ENCODE measurements at regions not wholly inside any gene's neighbourhood (a gene's known extent, or its start where the extent isn't known, plus 50 kb on each side); places are given as distances from the start of the nearest gene placed in this dataset.

GRCh38 chr1:166354406-166354805, 187.6 kb upstream of the FAM78B start:
- Histone ChIP-seq H3K36me3 (ENCODE audit: control insufficient read depth, insufficient read depth, low read length, severe bottlenecking) (no peaks in the 10 kb centered on the region), H3K9me3 (ENCODE audit: control insufficient read depth, low read length) (no peaks in the 10 kb centered on the region), H3K4me3 (ENCODE audit: low read length) (no peak overlapping the region), H3K9ac (ENCODE audit: low read length) (no peak overlapping the region), H3K4me1 (ENCODE audit: control insufficient read depth, insufficient read depth, low read length) (no peaks in the 10 kb centered on the region), H3K27me3 (replicated peaks; ENCODE audit: control insufficient read depth, insufficient read depth, low read length) (no peaks in the 10 kb centered on the region)
- no peak for DNase-seq (ENCODE audit: low read depth)

DNA sequence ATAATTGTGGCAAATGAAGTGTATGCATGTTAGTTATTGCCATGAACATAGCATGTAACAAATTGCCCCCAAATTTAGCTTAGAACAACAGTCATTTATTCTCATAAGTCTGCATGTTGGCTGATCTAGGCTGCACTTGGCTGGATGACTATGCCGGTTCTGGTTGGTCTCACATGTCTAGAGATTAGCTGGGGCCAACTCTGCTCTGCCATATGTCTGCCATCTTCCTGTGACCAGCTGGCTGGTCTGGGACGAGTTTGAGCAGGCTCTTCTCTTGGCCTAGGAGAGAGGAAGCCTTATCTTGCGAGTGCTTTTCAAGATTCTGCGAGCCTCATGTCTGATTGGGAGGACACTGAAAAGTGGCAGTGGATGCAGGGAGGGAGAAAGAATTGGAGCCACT, 198.3 kb upstream of the FAM78B start:
- peaks cover 2% of the 10 kb centered on the region for H3K9me3 ChIP-seq (ENCODE audit: control insufficient read depth, low read length)
- no peak overlapping the region for H3K9ac ChIP-seq (ENCODE audit: low read length)
- no peak overlapping the region for H3K4me3 ChIP-seq (ENCODE audit: low read length)
- DNase-seq (ENCODE audit: low read depth) = no peak
- no peaks in the 10 kb centered on the region for H3K36me3 ChIP-seq (ENCODE audit: control insufficient read depth, insufficient read depth, low read length, severe bottlenecking)
- no peaks in the 10 kb centered on the region for H3K27me3 ChIP-seq (replicated peaks; ENCODE audit: control insufficient read depth, insufficient read depth, low read length)
- H3K4me1 ChIP-seq (ENCODE audit: control insufficient read depth, insufficient read depth, low read length) = no peaks in the 10 kb centered on the region

DNA sequence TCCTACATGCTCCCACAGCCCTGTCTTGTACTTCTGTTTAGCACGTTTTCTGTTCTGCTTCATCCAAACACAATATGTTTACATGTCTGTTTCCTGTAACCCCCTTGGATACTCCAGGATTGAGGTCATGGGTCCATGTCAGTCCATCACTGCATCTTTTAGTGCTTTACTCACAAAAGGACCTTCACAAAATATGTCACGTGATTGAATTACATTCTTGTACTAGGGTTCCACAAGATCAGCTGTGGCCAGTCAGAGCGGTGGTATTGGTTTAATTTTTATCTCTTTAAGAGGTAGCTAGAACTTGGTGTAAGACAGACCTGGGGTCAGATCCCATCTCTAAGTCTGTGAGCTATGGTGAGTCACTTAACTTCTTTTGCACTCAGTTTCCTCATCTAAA, 201.2 kb upstream of the FAM78B start:
- no peaks in the 10 kb centered on the region for H3K4me1 ChIP-seq (ENCODE audit: control insufficient read depth, insufficient read depth, low read length)
- no peaks in the 10 kb centered on the region for H3K27me3 ChIP-seq (replicated peaks; ENCODE audit: control insufficient read depth, insufficient read depth, low read length)
- H3K9ac ChIP-seq (ENCODE audit: low read length) = no peak overlapping the region
- DNase-seq (ENCODE audit: low read depth) = no peak
- H3K9me3 ChIP-seq (ENCODE audit: control insufficient read depth, low read length) = peaks cover 2% of the 10 kb centered on the region
- H3K4me3 ChIP-seq (ENCODE audit: low read length) = no peak overlapping the region
- H3K36me3 ChIP-seq (ENCODE audit: control insufficient read depth, insufficient read depth, low read length, severe bottlenecking) = no peaks in the 10 kb centered on the region

DNA sequence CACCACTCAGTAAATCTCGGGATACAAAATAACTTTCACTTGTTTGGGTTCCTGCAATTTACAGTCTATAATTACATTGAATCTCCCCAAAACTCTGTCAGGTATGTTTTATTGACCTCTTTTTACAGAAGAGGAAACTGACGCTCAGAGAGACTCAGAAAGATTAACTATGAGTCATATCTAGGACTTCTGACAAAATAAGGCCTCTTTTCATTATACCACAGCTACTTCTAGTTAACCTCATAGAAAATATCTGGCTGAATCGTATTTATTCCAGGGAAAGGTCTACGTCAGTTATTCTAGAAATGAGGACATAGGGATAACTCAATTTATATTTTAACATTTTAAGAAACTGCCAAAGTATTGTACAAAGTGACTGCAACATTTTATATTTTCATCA, 211.1 kb upstream of the FAM78B start:
- no peak for DNase-seq (ENCODE audit: low read depth)
- Histone ChIP-seq H3K9ac (ENCODE audit: low read length) (no peak overlapping the region), H3K36me3 (ENCODE audit: control insufficient read depth, insufficient read depth, low read length, severe bottlenecking) (no peaks in the 10 kb centered on the region), H3K9me3 (ENCODE audit: control insufficient read depth, low read length) (no peaks in the 10 kb centered on the region), H3K4me1 (ENCODE audit: control insufficient read depth, insufficient read depth, low read length) (no peaks in the 10 kb centered on the region), H3K4me3 (ENCODE audit: low read length) (no peak overlapping the region), H3K27me3 (replicated peaks; ENCODE audit: control insufficient read depth, insufficient read depth, low read length) (no peaks in the 10 kb centered on the region)

- no peaks in the 10 kb centered on the region for H3K27me3 ChIP-seq (replicated peaks; ENCODE audit: control insufficient read depth, insufficient read depth, low read length)
- H3K36me3 ChIP-seq (ENCODE audit: control insufficient read depth, insufficient read depth, low read length, severe bottlenecking) = no peaks in the 10 kb centered on the region
- no peak for DNase-seq (ENCODE audit: low read depth)
- H3K4me1 ChIP-seq (ENCODE audit: control insufficient read depth, insufficient read depth, low read length) = no peaks in the 10 kb centered on the region
- no peak overlapping the region for H3K9ac ChIP-seq (ENCODE audit: low read length)
- H3K4me3 ChIP-seq (ENCODE audit: low read length) = no peak overlapping the region
- H3K9me3 ChIP-seq (ENCODE audit: control insufficient read depth, low read length) = no peaks in the 10 kb centered on the region
Observed at GRCh38 chr1:166378805-166379204, 212.0 kb upstream of the FAM78B start.

DNA sequence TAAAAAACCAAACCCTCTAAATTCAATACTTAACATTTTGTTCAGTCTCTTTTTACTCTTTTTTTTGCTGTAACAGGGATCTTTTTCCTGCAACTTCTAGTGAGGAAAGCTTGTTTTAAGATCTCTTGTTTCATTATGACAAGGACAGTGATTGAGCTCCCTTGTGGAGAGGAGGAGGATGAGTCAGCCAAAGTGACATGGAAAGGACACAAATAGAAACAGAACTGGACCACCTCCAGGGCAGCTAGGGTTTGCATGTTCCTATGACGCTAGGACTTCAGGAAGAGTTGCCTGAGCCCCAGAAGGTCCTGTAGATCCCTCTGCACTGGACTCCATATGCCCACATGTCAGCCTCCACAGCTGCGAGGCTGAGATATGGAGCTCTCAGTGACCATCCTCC, 212.6 kb upstream of the FAM78B start:
- H3K9me3 ChIP-seq (ENCODE audit: control insufficient read depth, low read length) = no peaks in the 10 kb centered on the region
- no peaks in the 10 kb centered on the region for H3K36me3 ChIP-seq (ENCODE audit: control insufficient read depth, insufficient read depth, low read length, severe bottlenecking)
- no peak overlapping the region for H3K9ac ChIP-seq (ENCODE audit: low read length)
- H3K27me3 ChIP-seq (replicated peaks; ENCODE audit: control insufficient read depth, insufficient read depth, low read length) = no peaks in the 10 kb centered on the region
- no peak for DNase-seq (ENCODE audit: low read depth)
- no peaks in the 10 kb centered on the region for H3K4me1 ChIP-seq (ENCODE audit: control insufficient read depth, insufficient read depth, low read length)
- no peak overlapping the region for H3K4me3 ChIP-seq (ENCODE audit: low read length)

GRCh38 chr1:166383137-166383536, 216.3 kb upstream of the FAM78B start:
- no peak for DNase-seq (ENCODE audit: low read depth)
- Histone ChIP-seq H3K27me3 (replicated peaks; ENCODE audit: control insufficient read depth, insufficient read depth, low read length) (no peaks in the 10 kb centered on the region), H3K4me1 (ENCODE audit: control insufficient read depth, insufficient read depth, low read length) (no peaks in the 10 kb centered on the region), H3K4me3 (ENCODE audit: low read length) (no peak overlapping the region), H3K36me3 (ENCODE audit: control insufficient read depth, insufficient read depth, low read length, severe bottlenecking) (no peaks in the 10 kb centered on the region), H3K9me3 (ENCODE audit: control insufficient read depth, low read length) (no peaks in the 10 kb centered on the region), H3K9ac (ENCODE audit: low read length) (no peak overlapping the region)

- H3K9ac ChIP-seq (ENCODE audit: low read length) = no peak overlapping the region
- no peaks in the 10 kb centered on the region for H3K4me1 ChIP-seq (ENCODE audit: control insufficient read depth, insufficient read depth, low read length)
- no peak for DNase-seq (ENCODE audit: low read depth)
- H3K27me3 ChIP-seq (replicated peaks; ENCODE audit: control insufficient read depth, insufficient read depth, low read length) = no peaks in the 10 kb centered on the region
- H3K36me3 ChIP-seq (ENCODE audit: control insufficient read depth, insufficient read depth, low read length, severe bottlenecking) = no peaks in the 10 kb centered on the region
- no peak overlapping the region for H3K4me3 ChIP-seq (ENCODE audit: low read length)
- no peaks in the 10 kb centered on the region for H3K9me3 ChIP-seq (ENCODE audit: control insufficient read depth, low read length)
Observed at GRCh38 chr1:166383635-166384346, 217.0 kb upstream of the FAM78B start.

DNA sequence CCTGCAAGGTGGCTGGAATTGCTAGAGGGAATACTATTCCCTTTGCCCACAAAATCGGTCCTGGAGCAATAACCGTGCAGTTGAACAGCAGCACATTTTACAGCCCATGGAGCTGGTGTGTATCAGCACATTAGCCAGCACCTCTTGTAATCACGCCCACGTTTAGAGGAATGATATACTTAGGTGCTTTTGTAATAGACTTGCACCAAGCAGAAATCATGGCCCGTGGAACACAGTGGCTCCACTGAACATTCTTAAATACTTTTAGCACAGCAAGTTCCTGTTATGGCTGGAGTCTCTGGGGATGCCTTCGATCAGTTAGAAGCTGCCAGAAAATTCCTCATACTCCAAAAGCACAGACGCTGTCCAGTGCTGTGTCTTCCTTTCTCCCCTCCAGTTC, 218.1 kb upstream of the FAM78B start:
- H3K9me3 ChIP-seq (ENCODE audit: control insufficient read depth, low read length) = no peaks in the 10 kb centered on the region
- no peak overlapping the region for H3K4me3 ChIP-seq (ENCODE audit: low read length)
- no peak overlapping the region for H3K9ac ChIP-seq (ENCODE audit: low read length)
- no peak for DNase-seq (ENCODE audit: low read depth)
- no peaks in the 10 kb centered on the region for H3K36me3 ChIP-seq (ENCODE audit: control insufficient read depth, insufficient read depth, low read length, severe bottlenecking)
- H3K4me1 ChIP-seq (ENCODE audit: control insufficient read depth, insufficient read depth, low read length) = no peaks in the 10 kb centered on the region
- H3K27me3 ChIP-seq (replicated peaks; ENCODE audit: control insufficient read depth, insufficient read depth, low read length) = no peaks in the 10 kb centered on the region

- H3K27me3 ChIP-seq (replicated peaks; ENCODE audit: control insufficient read depth, insufficient read depth, low read length) = no peaks in the 10 kb centered on the region
- H3K4me3 ChIP-seq (ENCODE audit: low read length) = no peak overlapping the region
- H3K9ac ChIP-seq (ENCODE audit: low read length) = no peak overlapping the region
- no peaks in the 10 kb centered on the region for H3K9me3 ChIP-seq (ENCODE audit: control insufficient read depth, low read length)
- no peak for DNase-seq (ENCODE audit: low read depth)
- H3K36me3 ChIP-seq (ENCODE audit: control insufficient read depth, insufficient read depth, low read length, severe bottlenecking) = no peaks in the 10 kb centered on the region
- no peaks in the 10 kb centered on the region for H3K4me1 ChIP-seq (ENCODE audit: control insufficient read depth, insufficient read depth, low read length)
Observed at GRCh38 chr1:166390366-166391033, 223.7 kb upstream of the FAM78B start.

DNA sequence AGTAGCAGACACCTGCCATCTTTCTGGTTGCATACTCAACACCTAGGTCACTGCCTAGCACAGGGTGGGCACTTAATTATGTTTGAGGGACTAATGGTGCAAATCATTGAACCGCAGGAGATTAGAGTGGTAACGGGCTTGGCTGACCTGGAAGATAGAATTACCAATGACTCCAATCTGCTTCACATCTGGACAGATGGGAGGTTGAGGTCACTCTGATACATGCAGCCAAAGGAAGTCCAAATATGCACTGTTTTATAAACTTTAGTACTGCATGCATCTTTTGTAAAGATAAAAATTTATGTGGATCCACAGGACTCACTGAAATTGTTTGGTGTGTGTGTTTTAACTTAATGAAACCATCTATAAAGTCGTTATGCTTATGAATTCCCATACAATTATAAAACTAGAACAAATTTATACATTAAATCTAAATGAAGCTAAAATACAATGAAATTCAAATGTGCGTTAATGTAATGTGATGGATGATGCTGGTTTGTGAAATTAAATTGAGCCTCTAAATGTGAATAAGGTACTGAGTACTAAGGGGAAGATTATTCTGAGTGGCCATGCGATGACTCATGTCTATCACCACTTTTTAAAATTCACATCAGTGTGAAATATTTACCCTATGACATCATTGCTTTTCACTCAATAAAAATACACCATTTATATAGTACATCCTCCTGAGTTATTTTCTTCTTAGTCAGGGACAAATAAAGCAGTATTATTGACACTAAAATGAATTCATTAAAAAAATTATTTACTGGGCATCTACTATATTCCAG, 224.7 kb upstream of the FAM78B start:
- Histone ChIP-seq H3K9me3 (ENCODE audit: control insufficient read depth, low read length) (no peaks in the 10 kb centered on the region), H3K4me3 (ENCODE audit: low read length) (no peak overlapping the region), H3K36me3 (ENCODE audit: control insufficient read depth, insufficient read depth, low read length, severe bottlenecking) (no peaks in the 10 kb centered on the region), H3K4me1 (ENCODE audit: control insufficient read depth, insufficient read depth, low read length) (no peaks in the 10 kb centered on the region), H3K9ac (ENCODE audit: low read length) (no peak overlapping the region), H3K27me3 (replicated peaks; ENCODE audit: control insufficient read depth, insufficient read depth, low read length) (no peaks in the 10 kb centered on the region)
- no peak for DNase-seq (ENCODE audit: low read depth)

Measured in adipocyte (in vitro differentiated cells).